Trophoblast cell (in vitro differentiated cells and primary cell): ENCODE measurements at regions not wholly inside any gene's neighbourhood (a gene's known extent, or its start where the extent isn't known, plus 50 kb on each side); places are given as distances from the start of the nearest gene placed in this dataset.

Experiments used
- DNase-seq, 2 donors: peaks; one replicate each; pipeline ENCODE4 v3.0.0-alpha.2; 2016
- H2AFZ ChIP-seq: 2 replicates; pipeline ENCODE4 v1.6.1; 2013; ENCODE audit warnings: low read length, moderate library complexity, mild to moderate bottlenecking; ENCODE audit not compliant: insufficient read depth, poor library complexity
- H2AK5ac ChIP-seq: 2 replicates; pipeline ENCODE4 v1.6.1; 2013; ENCODE audit warnings: mild to moderate bottlenecking, low read length
- H2BK120ac ChIP-seq: 2 replicates; pipeline ENCODE4 v1.6.1; 2013; ENCODE audit warnings: low read length, mild to moderate bottlenecking, moderate library complexity; ENCODE audit not compliant: insufficient read depth, poor library complexity
- H2BK12ac ChIP-seq: 2 replicates; pipeline ENCODE4 v1.6.1; 2013; ENCODE audit warnings: mild to moderate bottlenecking, low read length, moderate library complexity
- H2BK5ac ChIP-seq: 2 replicates; pipeline ENCODE4 v1.6.1; 2013; ENCODE audit warnings: low read length, low read depth, moderate library complexity, mild to moderate bottlenecking; ENCODE audit not compliant: poor library complexity
- H3K14ac ChIP-seq: 2 replicates; pipeline ENCODE4 v1.6.1; 2013; ENCODE audit warnings: mild to moderate bottlenecking, low read length
- H3K18ac ChIP-seq: 2 replicates; pipeline ENCODE4 v1.6.1; 2013; ENCODE audit warnings: mild to moderate bottlenecking, low read length
- H3K23ac ChIP-seq: 2 replicates; pipeline ENCODE4 v1.6.1; 2013; ENCODE audit warnings: low read length
- H3K27ac ChIP-seq: 2 replicates; pipeline ENCODE4 v1.5.1; 2013; ENCODE audit warnings: low read depth, mild to moderate bottlenecking, inconsistent platforms, low read length, moderate library complexity
- H3K27me3 ChIP-seq: 2 replicates; pipeline ENCODE4 v1.6.1; 2013; ENCODE audit warnings: inconsistent platforms, mild to moderate bottlenecking, low read length, moderate library complexity; ENCODE audit not compliant: insufficient read depth
- H3K36me3 ChIP-seq, 2 experiments: 1 replicate in 1 of 2; 2 replicates in 1 of 2; pipeline ENCODE4 v1.6.1; 2013; ENCODE audit warnings: low read length in 2 of 2, mild to moderate bottlenecking in 2 of 2, moderate library complexity in 1 of 2; ENCODE audit not compliant: insufficient read depth in 2 of 2, control insufficient read depth in 1 of 2
- H3K4ac ChIP-seq: 2 replicates; pipeline ENCODE4 v1.6.1; 2013; ENCODE audit warnings: low read depth, mild to moderate bottlenecking, low read length, moderate library complexity
- H3K4me1 ChIP-seq, 2 experiments: 1 replicate in 1 of 2; 2 replicates in 1 of 2; pipeline ENCODE4 v1.6.1; 2013; ENCODE audit warnings: low read length in 2 of 2, mild to moderate bottlenecking in 2 of 2, moderate library complexity in 1 of 2; ENCODE audit not compliant: insufficient read depth in 2 of 2, control insufficient read depth in 1 of 2
- H3K4me2 ChIP-seq: 2 replicates; pipeline ENCODE4 v1.6.1; 2013; ENCODE audit warnings: inconsistent platforms, mild to moderate bottlenecking, low read length, moderate library complexity
- H3K4me3 ChIP-seq: 2 replicates; pipeline ENCODE4 v1.5.1; 2013; ENCODE audit warnings: mild to moderate bottlenecking, low read depth, low read length, inconsistent platforms
- H3K79me1 ChIP-seq: one replicate; pipeline ENCODE4 v1.6.1; 2013; ENCODE audit warnings: low read length
- H3K79me2 ChIP-seq: 2 replicates; pipeline ENCODE4 v1.6.1; 2013; ENCODE audit warnings: low read length, mild to moderate bottlenecking; ENCODE audit not compliant: control insufficient read depth, insufficient read depth, poor library complexity
- H3K9ac ChIP-seq: 2 replicates; pipeline ENCODE4 v1.6.1; 2013; ENCODE audit warnings: mild to moderate bottlenecking, low read length
- H3K9me3 ChIP-seq: 2 replicates; pipeline ENCODE4 v1.6.1; 2013; ENCODE audit warnings: low read depth, mild to moderate bottlenecking, control low read depth, inconsistent platforms, low read length; ENCODE audit not compliant: insufficient read depth
- H4K12ac ChIP-seq: 2 replicates; pipeline ENCODE4 v1.6.1; 2013; ENCODE audit warnings: low read depth, mild to moderate bottlenecking, low read length, moderate library complexity
- H4K8ac ChIP-seq: 2 replicates; pipeline ENCODE4 v1.6.1; 2013; ENCODE audit warnings: low read depth, mild to moderate bottlenecking, low read length, moderate library complexity
- H4K91ac ChIP-seq: one replicate; pipeline ENCODE4 v1.6.1; 2013; ENCODE audit warnings: low read depth, mild to moderate bottlenecking, low read length, moderate library complexity
- WGBS: extraction: QIAGEN DNeasy Blood & Tissue Kit; methylation state at CpG from one replicate; pipeline ENCODE4 v1.1.7; 2013; ENCODE audit warnings: missing lambda C conversion rate; ENCODE audit not compliant: insufficient read length, insufficient coverage; ENCODE audit errors: extremely low coverage; 5-methylcytosine and 5-hydroxymethylcytosine counted together

GRCh38 chr1:29802181-29803068, 566.1 kb downstream of the PTPRU start:
- no peaks in the 10 kb centered on the region for H3K36me3 ChIP-seq
- no CpG with 5 or more reads among the region's 21 CpGs for WGBS
- H3K27me3 ChIP-seq: no peaks in the 10 kb centered on the region
- no peak overlapping the region for H3K4me2 ChIP-seq
- no peak overlapping the region for H2BK120ac ChIP-seq
- H4K12ac ChIP-seq: no peak overlapping the region
- no peak overlapping the region for H3K18ac ChIP-seq
- H2AK5ac ChIP-seq: no peak overlapping the region
- no peak overlapping the region for H4K91ac ChIP-seq
- H3K79me2 ChIP-seq: no peaks in the 10 kb centered on the region
- no peak overlapping the region for H2BK12ac ChIP-seq
- no peaks in the 10 kb centered on the region for H3K4me1 ChIP-seq
- no peak overlapping the region for H4K8ac ChIP-seq
- no peak overlapping the region for H3K23ac ChIP-seq
- DNase-seq: no peak
- H2AFZ ChIP-seq: no peak overlapping the region
- H3K9me3 ChIP-seq: peaks cover 3% of the 10 kb centered on the region
- H3K4me3 ChIP-seq: no peak overlapping the region
- no peak overlapping the region for H3K4ac ChIP-seq
- H3K79me1 ChIP-seq: no peaks in the 10 kb centered on the region
- no peak overlapping the region for H2BK5ac ChIP-seq
- H3K9ac ChIP-seq: no peak overlapping the region
- no peak overlapping the region for H3K14ac ChIP-seq
- no peak overlapping the region for H3K27ac ChIP-seq

GRCh38 chr1:29801561-29801973, 565.2 kb downstream of the PTPRU start:
- Histone ChIP-seq H2BK12ac (no peak overlapping the region), H4K12ac (no peak overlapping the region), H2AFZ (no peak overlapping the region), H2BK120ac (no peak overlapping the region), H3K4me2 (no peak overlapping the region), H3K27me3 (no peaks in the 10 kb centered on the region), H4K8ac (no peak overlapping the region), H2AK5ac (no peak overlapping the region), H3K14ac (no peak overlapping the region), H3K79me1 (no peaks in the 10 kb centered on the region), H3K9me3 (peaks cover 3% of the 10 kb centered on the region), H3K23ac (no peak overlapping the region), H4K91ac (no peak overlapping the region), H3K9ac (no peak overlapping the region), H3K4me3 (no peak overlapping the region), H3K4ac (no peak overlapping the region), H3K79me2 (no peaks in the 10 kb centered on the region), H3K18ac (no peak overlapping the region), H3K27ac (no peak overlapping the region), H3K36me3 (no peaks in the 10 kb centered on the region), H2BK5ac (no peak overlapping the region), H3K4me1 (no peaks in the 10 kb centered on the region)
- DNase-seq: no peak
- WGBS: no CpG with 5 or more reads among the region's 8 CpGs

GRCh38 chr1:29801003-29801402, 564.7 kb downstream of the PTPRU start:
- no peak overlapping the region for H3K18ac ChIP-seq
- H3K4me1 ChIP-seq: no peaks in the 10 kb centered on the region
- H3K14ac ChIP-seq: no peak overlapping the region
- H3K36me3 ChIP-seq: no peaks in the 10 kb centered on the region
- peaks cover 3% of the 10 kb centered on the region for H3K9me3 ChIP-seq
- H2AFZ ChIP-seq: no peak overlapping the region
- no peak overlapping the region for H2BK120ac ChIP-seq
- no peak overlapping the region for H3K4ac ChIP-seq
- no peak overlapping the region for H2BK5ac ChIP-seq
- H2BK12ac ChIP-seq: no peak overlapping the region
- no peak overlapping the region for H3K27ac ChIP-seq
- no peaks in the 10 kb centered on the region for H3K27me3 ChIP-seq
- H4K12ac ChIP-seq: no peak overlapping the region
- no peak overlapping the region for H4K8ac ChIP-seq
- H3K9ac ChIP-seq: no peak overlapping the region
- WGBS: no CpG with 5 or more reads among the region's 4 CpGs
- H3K79me1 ChIP-seq: no peaks in the 10 kb centered on the region
- H3K4me2 ChIP-seq: no peak overlapping the region
- no peak overlapping the region for H3K23ac ChIP-seq
- H3K79me2 ChIP-seq: no peaks in the 10 kb centered on the region
- no peak overlapping the region for H4K91ac ChIP-seq
- no peak overlapping the region for H2AK5ac ChIP-seq
- H3K4me3 ChIP-seq: no peak overlapping the region
- DNase-seq: no peak

- DNase-seq: no peak
- Histone ChIP-seq H3K79me2 (no peaks in the 10 kb centered on the region), H3K18ac (no peak overlapping the region), H3K23ac (no peak overlapping the region), H3K36me3 (no peaks in the 10 kb centered on the region), H2AFZ (no peak overlapping the region), H3K4me1 (no peaks in the 10 kb centered on the region), H3K4ac (no peak overlapping the region), H3K4me2 (no peak overlapping the region), H3K9ac (no peak overlapping the region), H2BK120ac (no peak overlapping the region), H3K27me3 (no peaks in the 10 kb centered on the region), H3K9me3 (peaks cover 3% of the 10 kb centered on the region), H2BK5ac (no peak overlapping the region), H4K12ac (no peak overlapping the region), H4K8ac (no peak overlapping the region), H3K79me1 (no peaks in the 10 kb centered on the region), H3K14ac (no peak overlapping the region), H4K91ac (no peak overlapping the region), H3K27ac (no peak overlapping the region), H2BK12ac (no peak overlapping the region), H3K4me3 (no peak overlapping the region), H2AK5ac (no peak overlapping the region)
- no CpG with 5 or more reads among the region's 6 CpGs for WGBS
Measured at GRCh38 chr1:29800522-29800956, 564.2 kb downstream of the PTPRU start.
